Neuronal stem cell (in vitro differentiated cells): ENCODE measurements at regions not wholly inside any gene's neighbourhood (a gene's known extent, or its start where the extent isn't known, plus 50 kb on each side); places are given as distances from the start of the nearest gene placed in this dataset.
A peak's percentile ranks its signal among the peaks of the same experiment; 100 is the strongest.

Source experiments
- DNase-seq: peaks from one replicate; pipeline ENCODE4 v3.0.0-alpha.2; 2013; ENCODE audit warnings: low spot score
- H2AFZ ChIP-seq: one replicate; pipeline ENCODE4 v1.6.1; 2013; ENCODE audit warnings: mild to moderate bottlenecking, low read length, inconsistent platforms
- H2AK5ac ChIP-seq: 2 replicates; pipeline ENCODE4 v1.6.1; 2013; ENCODE audit warnings: low read depth, mild to moderate bottlenecking, inconsistent platforms, low read length, moderate library complexity, mixed read lengths
- H2BK120ac ChIP-seq: 2 replicates; pipeline ENCODE4 v1.6.1; 2013; ENCODE audit warnings: low read depth, mild to moderate bottlenecking, inconsistent platforms, low read length, moderate library complexity, mixed read lengths
- H2BK12ac ChIP-seq: one replicate; pipeline ENCODE4 v1.6.1; 2013; ENCODE audit warnings: low read length, inconsistent platforms
- H2BK15ac ChIP-seq: 2 replicates; pipeline ENCODE4 v1.6.1; 2013; ENCODE audit warnings: mild to moderate bottlenecking, low read length, inconsistent platforms, mixed read lengths
- H2BK5ac ChIP-seq: one replicate; pipeline ENCODE4 v1.6.1; 2013; ENCODE audit warnings: inconsistent platforms, mild to moderate bottlenecking, low read length, moderate library complexity
- H3K14ac ChIP-seq: one replicate; pipeline ENCODE4 v1.6.1; 2013; ENCODE audit warnings: low read length, inconsistent platforms
- H3K18ac ChIP-seq: 2 replicates; pipeline ENCODE4 v1.6.1; 2013; ENCODE audit warnings: low read length, inconsistent platforms
- H3K23ac ChIP-seq: 2 replicates; pipeline ENCODE4 v1.6.1; 2013; ENCODE audit warnings: low read depth, mild to moderate bottlenecking, mixed read lengths, low read length, inconsistent platforms; ENCODE audit not compliant: poor library complexity
- H3K27ac ChIP-seq: replicated peaks from 3 replicates; pipeline ENCODE4 v1.5.1; 2013; ENCODE audit warnings: low read length, inconsistent platforms
- H3K27me3 ChIP-seq, 3 experiments: 2 replicates each; pipeline ENCODE4 v1.6.1; 2013; ENCODE audit warnings: low read length in 3 of 3, mild to moderate bottlenecking in 2 of 3, inconsistent platforms in 1 of 3, low read depth in 1 of 3, mixed read lengths in 1 of 3, moderate library complexity in 1 of 3; ENCODE audit not compliant: control insufficient read depth in 3 of 3, insufficient read depth in 3 of 3
- H3K36me3 ChIP-seq, 2 donors: replicated peaks in 1 of 2; 2 replicates each; pipeline ENCODE4 v1.6.1; 2013; ENCODE audit warnings: low read length in 2 of 2; ENCODE audit not compliant: control insufficient read depth in 2 of 2, insufficient read depth in 2 of 2
- H3K4ac ChIP-seq: 2 replicates; pipeline ENCODE4 v1.6.1; 2013; ENCODE audit warnings: inconsistent platforms, mild to moderate bottlenecking, low read length, moderate library complexity
- H3K4me1 ChIP-seq, 2 donors: 1 replicate in 1 of 2; 2 replicates in 1 of 2; pipeline ENCODE4 v1.6.1; 2013; ENCODE audit warnings: low read length in 2 of 2, low read depth in 1 of 2; ENCODE audit not compliant: control insufficient read depth in 2 of 2, insufficient read depth in 1 of 2
- H3K4me2 ChIP-seq: one replicate; pipeline ENCODE4 v1.6.1; 2013; ENCODE audit warnings: mild to moderate bottlenecking, low read length, inconsistent platforms; ENCODE audit not compliant: insufficient read depth, poor library complexity, severe bottlenecking
- H3K4me3 ChIP-seq, 2 donors: 2 replicates each; pipeline ENCODE4 v1.5.1; 2013; ENCODE audit warnings: low read length in 2 of 2, mild to moderate bottlenecking in 2 of 2, inconsistent platforms in 1 of 2, moderate library complexity in 1 of 2
- H3K79me1 ChIP-seq: one replicate; pipeline ENCODE4 v1.6.1; 2013; ENCODE audit warnings: low read depth, mild to moderate bottlenecking, inconsistent platforms, low read length, moderate library complexity
- H3K9ac ChIP-seq: one replicate; pipeline ENCODE4 v1.6.1; 2013; ENCODE audit warnings: mild to moderate bottlenecking, low read depth, low read length, inconsistent platforms; ENCODE audit not compliant: poor library complexity
- H3K9me3 ChIP-seq, 2 donors: replicated peaks in 1 of 2; 2 replicates each; pipeline versions ENCODE3 to v1.6.1; 2013; ENCODE audit warnings: low read length in 2 of 2, mild to moderate bottlenecking in 2 of 2, inconsistent platforms in 1 of 2, low read depth in 1 of 2, mixed read lengths in 1 of 2, moderate library complexity in 1 of 2; ENCODE audit not compliant: control insufficient read depth in 2 of 2, insufficient read depth in 1 of 2
- H4K8ac ChIP-seq: one replicate; pipeline ENCODE4 v1.6.1; 2013; ENCODE audit warnings: low read depth, mild to moderate bottlenecking, inconsistent platforms, low read length, moderate library complexity
- H4K91ac ChIP-seq: one replicate; pipeline ENCODE4 v1.6.1; 2013; ENCODE audit warnings: low read length, low read depth, mild to moderate bottlenecking, inconsistent platforms; ENCODE audit not compliant: poor library complexity
- WGBS, 2 donors: extraction: QIAGEN DNeasy Blood & Tissue Kit; methylation state at CpG; one replicate each; pipeline ENCODE4 v1.1.7; 2013; ENCODE audit warnings: missing lambda C conversion rate in 2 of 2, mixed read lengths in 1 of 2; ENCODE audit not compliant: insufficient read length in 2 of 2, insufficient replicate concordance in 1 of 2; ENCODE audit errors: extremely low coverage in 2 of 2; 5-methylcytosine and 5-hydroxymethylcytosine counted together

- Histone ChIP-seq H2AFZ (no peak overlapping the region), H3K23ac (no peak overlapping the region), H2BK120ac (no peak overlapping the region), H3K27me3 (peaks cover 0 to 6% (median 0%) of the 10 kb centered on the region in 3 experiments), H2BK15ac (no peak overlapping the region), H4K91ac (no peak overlapping the region), H3K4me1 (peaks cover 0 to 2% of the 10 kb centered on the region in 2 donors), H3K36me3 (no peaks in the 10 kb centered on the region), H3K27ac (no peak overlapping the region), H2AK5ac (no peak overlapping the region), H4K8ac (no peak overlapping the region), H3K4me3 (no peak overlapping the region), H2BK12ac (no peak overlapping the region), H3K4ac (no peak overlapping the region), H3K18ac (no peak overlapping the region), H3K9ac (no peak overlapping the region), H3K14ac (no peak overlapping the region), H3K4me2 (no peak overlapping the region), H3K9me3 (peaks cover 0 to 16% of the 10 kb centered on the region in 2 donors), H2BK5ac (no peak overlapping the region), H3K79me1 (no peaks in the 10 kb centered on the region)
- no CpG with 5 or more reads among the region's 7 CpGs for WGBS, 2 donors
- DNase-seq, result no peak
Measured at GRCh38 chr6:157727629-157728182, 95.3 kb upstream of the SNX9 start.

GRCh38 chr6:157728183-157728881, 94.7 kb upstream of the SNX9 start:
- H4K8ac ChIP-seq, result no peak overlapping the region
- no peaks in the 10 kb centered on the region for H3K36me3 ChIP-seq
- no peak overlapping the region for H3K9ac ChIP-seq
- no peak for DNase-seq
- no peak overlapping the region for H3K4me3 ChIP-seq
- WGBS, 2 donors, result no CpG with 5 or more reads among the region's 6 CpGs
- no peak overlapping the region for H3K4ac ChIP-seq
- H3K23ac ChIP-seq, result no peak overlapping the region
- H3K4me1 ChIP-seq, result peaks cover 0 to 2% of the 10 kb centered on the region in 2 donors
- no peak overlapping the region for H3K14ac ChIP-seq
- H3K4me2 ChIP-seq, result no peak overlapping the region
- no peak overlapping the region for H2AK5ac ChIP-seq
- no peak overlapping the region for H2BK15ac ChIP-seq
- no peak overlapping the region for H2AFZ ChIP-seq
- peaks cover 0 to 16% of the 10 kb centered on the region in 2 donors for H3K9me3 ChIP-seq
- H3K27me3 ChIP-seq, result peaks cover 0 to 3% (median 0%) of the 10 kb centered on the region in 3 experiments
- no peak overlapping the region for H3K18ac ChIP-seq
- no peak overlapping the region for H3K27ac ChIP-seq
- no peak overlapping the region for H4K91ac ChIP-seq
- H3K79me1 ChIP-seq, result no peaks in the 10 kb centered on the region
- no peak overlapping the region for H2BK12ac ChIP-seq
- no peak overlapping the region for H2BK5ac ChIP-seq
- H2BK120ac ChIP-seq, result no peak overlapping the region

- no peak overlapping the region for H2AK5ac ChIP-seq
- no peak overlapping the region for H3K4me2 ChIP-seq
- no peak overlapping the region for H3K9ac ChIP-seq
- no peak overlapping the region for H3K4ac ChIP-seq
- no peak overlapping the region for H3K14ac ChIP-seq
- no peak overlapping the region for H3K18ac ChIP-seq
- H3K36me3 ChIP-seq, result no peaks in the 10 kb centered on the region
- H3K9me3 ChIP-seq, result no peaks in the 10 kb centered on the region
- H3K79me1 ChIP-seq, result no peaks in the 10 kb centered on the region
- no peak for DNase-seq
- H2AFZ ChIP-seq, result no peak overlapping the region
- peaks cover 0 to 3% (median 0%) of the 10 kb centered on the region in 3 experiments for H3K27me3 ChIP-seq
- H3K4me3 ChIP-seq, result no peak overlapping the region
- no peak overlapping the region for H2BK15ac ChIP-seq
- no peak overlapping the region for H4K8ac ChIP-seq
- no CpG with 5 or more reads among the region's 5 CpGs for WGBS, 2 donors
- H2BK5ac ChIP-seq, result no peak overlapping the region
- peaks cover 0 to 2% of the 10 kb centered on the region in 2 donors for H3K4me1 ChIP-seq
- no peak overlapping the region for H2BK12ac ChIP-seq
- H3K23ac ChIP-seq, result no peak overlapping the region
- no peak overlapping the region for H2BK120ac ChIP-seq
- no peak overlapping the region for H4K91ac ChIP-seq
- H3K27ac ChIP-seq, result no peak overlapping the region
Measured at GRCh38 chr6:157731221-157731620, 91.8 kb upstream of the SNX9 start.

- no peak overlapping the region for H2BK5ac ChIP-seq
- no peak overlapping the region for H3K9ac ChIP-seq
- peaks cover 0 to 2% of the 10 kb centered on the region in 2 donors for H3K4me1 ChIP-seq
- H3K36me3 ChIP-seq, result no peaks in the 10 kb centered on the region
- H3K4me3 ChIP-seq, result no peak overlapping the region
- no peaks in the 10 kb centered on the region for H3K79me1 ChIP-seq
- H2AK5ac ChIP-seq, result no peak overlapping the region
- peak overlapping the region; percentile 62 for H3K18ac ChIP-seq
- H3K23ac ChIP-seq, result no peak overlapping the region
- no peak overlapping the region for H3K4me2 ChIP-seq
- H4K8ac ChIP-seq, result no peak overlapping the region
- H2BK12ac ChIP-seq, result no peak overlapping the region
- H2BK120ac ChIP-seq, result no peak overlapping the region
- H2BK15ac ChIP-seq, result no peak overlapping the region
- DNase-seq, result no peak
- H2AFZ ChIP-seq, result no peak overlapping the region
- no peak overlapping the region for H4K91ac ChIP-seq
- H3K27me3 ChIP-seq, result peaks cover 0 to 3% (median 0%) of the 10 kb centered on the region in 3 experiments
- no peak overlapping the region for H3K4ac ChIP-seq
- H3K14ac ChIP-seq, result no peak overlapping the region
- no peak overlapping the region for H3K27ac ChIP-seq
- no CpG with 5 or more reads among the region's 2 CpGs for WGBS, 2 donors
- H3K9me3 ChIP-seq, result no peaks in the 10 kb centered on the region
Measured at GRCh38 chr6:157732007-157732406, 91.0 kb upstream of the SNX9 start.
